Mucosa of gallbladder (tissue), 1 donor: ENCODE measurements at regions not wholly inside any gene's neighbourhood (a gene's known extent, or its start where the extent isn't known, plus 50 kb on each side); places are given as distances from the start of the nearest gene placed in this dataset.

Experiments used
- DNase-seq: peaks from one replicate; pipeline ENCODE4 v3.0.0-alpha.2; 2020; ENCODE audit warnings: low spot score
- donor health status: DM: no; HTN: no; CAD: no.

GRCh38 chr10:130792096-130792845, 519.2 kb downstream of the TCERG1L start:
- DNase-seq, result no peak

GRCh38 chr10:130795819-130796218, 515.7 kb downstream of the TCERG1L start:
- DNase-seq, result no peak

GRCh38 chr10:130799532-130799931, 512.0 kb downstream of the TCERG1L start:
- DNase-seq, result no peak

GRCh38 chr10:130800281-130800680, 511.2 kb downstream of the TCERG1L start:
- no peak for DNase-seq

GRCh38 chr10:130801276-130801675, 510.2 kb downstream of the TCERG1L start:
- DNase-seq, result no peak

GRCh38 chr10:130801784-130802183, 509.7 kb downstream of the TCERG1L start:
- DNase-seq, result no peak

GRCh38 chr10:130802301-130802700, 509.2 kb downstream of the TCERG1L start:
- DNase-seq, result no peak

GRCh38 chr10:130804281-130804680, 507.2 kb downstream of the TCERG1L start:
- no peak for DNase-seq

- DNase-seq, result no peak
These were observed 506.5 kb downstream of the TCERG1L start for GRCh38 chr10:130804778-130805634.

- no peak for DNase-seq
These were observed 505.9 kb downstream of the TCERG1L start for GRCh38 chr10:130805635-130806030.

GRCh38 chr10:130806426-130806825, 505.1 kb downstream of the TCERG1L start:
- DNase-seq, result no peak

- DNase-seq, result no peak
These were observed 504.4 kb downstream of the TCERG1L start for GRCh38 chr10:130807096-130807495.

- DNase-seq, result no peak
These were observed 503.8 kb downstream of the TCERG1L start for GRCh38 chr10:130807721-130808120.

GRCh38 chr10:130808243-130808642, 503.3 kb downstream of the TCERG1L start:
- no peak for DNase-seq

GRCh38 chr10:130808686-130809085, 502.8 kb downstream of the TCERG1L start:
- DNase-seq, result no peak

GRCh38 chr10:130809181-130809580, 502.3 kb downstream of the TCERG1L start:
- no peak for DNase-seq

- DNase-seq, result no peak
These were observed 501.6 kb downstream of the TCERG1L start for GRCh38 chr10:130809761-130810515.

- DNase-seq, result no peak
These were observed 500.7 kb downstream of the TCERG1L start for GRCh38 chr10:130810856-130811255.

GRCh38 chr10:130812381-130813148, 499.0 kb downstream of the TCERG1L start:
- DNase-seq, result no peak

- peak; percentile 4 for DNase-seq
These were observed 496.9 kb downstream of the TCERG1L start for GRCh38 chr10:130814610-130815009.

GRCh38 chr10:130816116-130816901, 495.2 kb downstream of the TCERG1L start:
- DNase-seq, result peak; percentile 7
